Body of pancreas (tissue), 4 donors: ENCODE measurements at regions not wholly inside any gene's neighbourhood (a gene's known extent, or its start where the extent isn't known, plus 50 kb on each side); places are given as distances from the start of the nearest gene placed in this dataset.

Experiments used
- ATAC-seq: fragments of 150-250 bp; one replicate; pipeline ENCODE4 v1.9.1; 2016
- DNase-seq, 4 donors: peaks; one replicate each; pipeline ENCODE4 v3.0.0-alpha.2; 2019
- H3K27ac ChIP-seq, 4 donors: fragments of 200-600 bp; sonication (generic); 1 replicate in 3 of 4; 2 replicates in 1 of 4; pipeline versions ENCODE4 v1.5.1 to v1.6.1; 2016 to 2019; ENCODE audit warnings: mild to moderate bottlenecking in 1 of 4, mixed read lengths in 1 of 4, moderate library complexity in 1 of 4
- H3K27me3 ChIP-seq, 2 donors: fragments of 200-600 bp; sonication (generic); one replicate each; pipeline ENCODE4 v1.6.0; 2016; ENCODE audit warnings: mild to moderate bottlenecking in 1 of 2
- H3K36me3 ChIP-seq, 2 donors: fragments of 200-600 bp; sonication (generic); replicated peaks in 1 of 2; 2 replicates each; pipeline ENCODE4 v1.5.1; 2016; ENCODE audit warnings: low read depth in 2 of 2; ENCODE audit not compliant: insufficient read depth in 1 of 2
- H3K4me1 ChIP-seq: fragments of 200-600 bp; sonication (generic); one replicate; pipeline ENCODE4 v1.6.0; 2016
- H3K4me3 ChIP-seq, 2 donors: fragments of 200-600 bp; sonication (generic); 1 replicate in 1 of 2; 2 replicates in 1 of 2; pipeline ENCODE4 v1.5.1; 2016 to 2019
- H3K9me3 ChIP-seq, 3 donors: fragments of 200-600 bp; sonication (generic); 1 replicate in 2 of 3; 2 replicates in 1 of 3; pipeline ENCODE4 v1.5.1; 2016
- POLR2A ChIP-seq, 3 donors: fragments of 450-650 bp; IDR thresholded peaks; one replicate each; pipeline ENCODE4 v1.6.1; 2016; ENCODE audit warnings: antibody characterized with exemption in 3 of 3, mild to moderate bottlenecking in 2 of 3
- WGBS, 2 donors: methylation state at CpG; one replicate each; pipeline ENCODE4 v1.1.5; 2017; 5-methylcytosine and 5-hydroxymethylcytosine counted together
- intact Hi-C: fragments of 100-400 bp; cut with DNase I; formaldehyde crosslinking; loops from one replicate; pipeline ENCODE4 v1.15.1; 2023
- TF ChIP-seq, protein P1 (sequence below), 7 experiments: fragments of 450-650 bp in 4 of 7; fragments of 200-600 bp in 3 of 7; sonication (generic) in 3 of 7; IDR thresholded peaks; one replicate each; pipeline ENCODE4 v1.5.1; 2016 to 2019; ENCODE audit warnings: antibody characterized with exemption in 7 of 7

DNA sequence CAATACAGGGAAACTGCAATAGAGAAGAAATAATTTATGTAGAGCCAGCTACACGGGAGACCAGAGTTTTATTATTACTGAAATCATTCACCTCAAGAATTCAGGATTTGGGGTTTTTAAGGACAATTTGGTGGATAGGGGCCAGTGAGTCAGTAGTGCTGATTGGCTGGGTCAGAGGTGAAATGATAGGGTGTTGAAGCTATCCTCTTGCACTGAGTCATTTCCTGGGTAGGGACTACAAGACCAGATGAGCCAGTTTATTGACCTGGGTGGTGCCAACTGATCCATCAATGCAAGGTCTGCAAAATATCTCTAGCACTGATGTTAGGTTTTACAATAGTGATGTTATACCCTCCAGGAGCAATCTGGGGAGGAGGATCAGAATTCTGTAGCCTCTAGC lies 486.3 kb downstream of the LRIG3 start:
- intact Hi-C loops, result no loop called here
- Histone ChIP-seq H3K9me3 (no peaks in the 10 kb centered on the region), H3K4me1 (no peaks in the 10 kb centered on the region), H3K27ac (no peak overlapping the region), H3K4me3 (no peak overlapping the region), H3K27me3 (no peaks in the 10 kb centered on the region), H3K36me3 (no peaks in the 10 kb centered on the region)
- ATAC-seq (no peak), DNase-seq (no peak)
- TF ChIP-seq POLR2A (IDR thresholded peaks at IDR 0.05), result no peak
- TF ChIP-seq, protein P1, sequence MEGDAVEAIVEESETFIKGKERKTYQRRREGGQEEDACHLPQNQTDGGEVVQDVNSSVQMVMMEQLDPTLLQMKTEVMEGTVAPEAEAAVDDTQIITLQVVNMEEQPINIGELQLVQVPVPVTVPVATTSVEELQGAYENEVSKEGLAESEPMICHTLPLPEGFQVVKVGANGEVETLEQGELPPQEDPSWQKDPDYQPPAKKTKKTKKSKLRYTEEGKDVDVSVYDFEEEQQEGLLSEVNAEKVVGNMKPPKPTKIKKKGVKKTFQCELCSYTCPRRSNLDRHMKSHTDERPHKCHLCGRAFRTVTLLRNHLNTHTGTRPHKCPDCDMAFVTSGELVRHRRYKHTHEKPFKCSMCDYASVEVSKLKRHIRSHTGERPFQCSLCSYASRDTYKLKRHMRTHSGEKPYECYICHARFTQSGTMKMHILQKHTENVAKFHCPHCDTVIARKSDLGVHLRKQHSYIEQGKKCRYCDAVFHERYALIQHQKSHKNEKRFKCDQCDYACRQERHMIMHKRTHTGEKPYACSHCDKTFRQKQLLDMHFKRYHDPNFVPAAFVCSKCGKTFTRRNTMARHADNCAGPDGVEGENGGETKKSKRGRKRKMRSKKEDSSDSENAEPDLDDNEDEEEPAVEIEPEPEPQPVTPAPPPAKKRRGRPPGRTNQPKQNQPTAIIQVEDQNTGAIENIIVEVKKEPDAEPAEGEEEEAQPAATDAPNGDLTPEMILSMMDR (IDR thresholded peaks at IDR 0.05), result no peak
- 81 to 92% methylated on average over 1 of the region's 1 CpG for WGBS, 2 donors

DNA sequence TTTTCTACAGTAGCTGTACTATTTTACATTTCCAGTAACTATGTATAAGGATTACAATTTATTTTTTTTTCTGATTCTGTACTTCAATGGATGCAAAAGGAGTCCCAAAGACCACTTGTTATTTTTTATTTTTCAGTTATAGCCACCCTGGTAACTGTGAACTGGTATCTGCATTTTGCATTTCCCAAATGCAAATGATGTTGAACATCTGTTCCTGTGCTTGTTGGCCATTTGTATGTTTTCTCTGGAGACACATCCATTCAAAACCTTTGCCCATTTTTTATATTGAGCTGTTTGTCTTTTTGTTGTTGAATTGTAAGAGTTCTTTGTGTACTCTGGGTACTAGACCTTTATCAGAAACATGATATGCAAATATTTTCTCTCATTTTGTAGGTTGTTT lies 485.6 kb downstream of the LRIG3 start:
- H3K9me3 ChIP-seq, result no peaks in the 10 kb centered on the region
- no peaks in the 10 kb centered on the region for H3K36me3 ChIP-seq
- ATAC-seq (no peak), DNase-seq (no peak)
- intact Hi-C loops, result no loop called here
- H3K4me1 ChIP-seq, result no peaks in the 10 kb centered on the region
- H3K4me3 ChIP-seq, result no peak overlapping the region
- H3K27me3 ChIP-seq, result no peaks in the 10 kb centered on the region
- TF ChIP-seq, protein P1 (IDR thresholded peaks at IDR 0.05), result no peak
- TF ChIP-seq POLR2A (IDR thresholded peaks at IDR 0.05), result no peak
- no peak overlapping the region for H3K27ac ChIP-seq

DNA sequence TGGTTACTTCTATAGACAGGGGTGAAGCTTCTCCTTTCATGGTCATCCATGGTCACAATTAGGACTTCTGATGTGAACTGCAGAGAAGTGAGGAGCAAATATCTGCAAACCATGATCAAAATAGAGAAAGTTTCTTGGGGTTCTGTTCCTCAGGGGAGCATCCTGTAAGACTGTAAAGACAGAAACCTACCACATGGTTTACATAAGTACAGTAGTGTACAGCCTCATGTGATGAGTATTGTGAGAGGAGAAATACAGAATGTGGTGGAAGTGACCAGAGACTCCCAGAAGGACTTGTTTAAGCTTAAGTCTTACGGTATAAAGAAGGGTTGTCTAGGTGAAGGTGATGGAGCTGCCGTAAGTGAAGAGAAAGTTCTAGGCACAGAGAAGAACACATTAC lies 484.7 kb downstream of the LRIG3 start:
- no peak for ATAC-seq
- no peaks in the 10 kb centered on the region for H3K9me3 ChIP-seq
- intact Hi-C loops, result no loop called here
- no peaks in the 10 kb centered on the region for H3K36me3 ChIP-seq
- WGBS, 2 donors, result 83 to 93% methylated on average over 2 of the region's 2 CpGs
- H3K27me3 ChIP-seq, result no peaks in the 10 kb centered on the region
- no peak for DNase-seq
- no peak for TF ChIP-seq POLR2A (IDR thresholded peaks at IDR 0.05)
- TF ChIP-seq, protein P1 (IDR thresholded peaks at IDR 0.05), result no peak
- H3K27ac ChIP-seq, result no peak overlapping the region
- H3K4me3 ChIP-seq, result no peak overlapping the region
- no peaks in the 10 kb centered on the region for H3K4me1 ChIP-seq

DNA sequence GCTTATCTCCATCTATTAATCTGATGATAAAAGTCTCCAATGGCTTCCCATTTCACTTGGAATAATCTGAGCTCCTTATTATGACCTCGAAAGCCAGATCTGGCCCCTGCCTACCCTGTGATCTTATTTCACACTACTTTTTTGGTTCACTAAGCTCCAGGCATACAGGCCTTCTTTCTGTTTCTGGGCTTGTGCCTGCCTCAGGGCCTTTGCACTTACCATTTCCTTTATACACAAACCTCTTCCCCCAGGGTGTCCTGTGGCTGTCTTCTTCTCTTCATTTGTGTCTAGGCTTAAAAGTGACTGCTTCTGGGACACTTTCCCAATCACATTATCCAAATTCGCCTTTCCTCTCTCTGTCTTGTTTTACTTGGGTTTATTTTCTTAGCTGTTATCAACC lies 478.8 kb downstream of the LRIG3 start:
- no peaks in the 10 kb centered on the region for H3K36me3 ChIP-seq
- no peak for ATAC-seq
- intact Hi-C loops, result no loop called here
- H3K9me3 ChIP-seq, result no peaks in the 10 kb centered on the region
- no peaks in the 10 kb centered on the region for H3K4me1 ChIP-seq
- no peak for DNase-seq
- no peaks in the 10 kb centered on the region for H3K27me3 ChIP-seq
- no peak overlapping the region for H3K4me3 ChIP-seq
- H3K27ac ChIP-seq, result no peak overlapping the region
- 74 to 81% methylated on average over 2 of the region's 2 CpGs for WGBS, 2 donors
- TF ChIP-seq, protein P1 (IDR thresholded peaks at IDR 0.05), result no peak
- no peak for TF ChIP-seq POLR2A (IDR thresholded peaks at IDR 0.05)

DNA sequence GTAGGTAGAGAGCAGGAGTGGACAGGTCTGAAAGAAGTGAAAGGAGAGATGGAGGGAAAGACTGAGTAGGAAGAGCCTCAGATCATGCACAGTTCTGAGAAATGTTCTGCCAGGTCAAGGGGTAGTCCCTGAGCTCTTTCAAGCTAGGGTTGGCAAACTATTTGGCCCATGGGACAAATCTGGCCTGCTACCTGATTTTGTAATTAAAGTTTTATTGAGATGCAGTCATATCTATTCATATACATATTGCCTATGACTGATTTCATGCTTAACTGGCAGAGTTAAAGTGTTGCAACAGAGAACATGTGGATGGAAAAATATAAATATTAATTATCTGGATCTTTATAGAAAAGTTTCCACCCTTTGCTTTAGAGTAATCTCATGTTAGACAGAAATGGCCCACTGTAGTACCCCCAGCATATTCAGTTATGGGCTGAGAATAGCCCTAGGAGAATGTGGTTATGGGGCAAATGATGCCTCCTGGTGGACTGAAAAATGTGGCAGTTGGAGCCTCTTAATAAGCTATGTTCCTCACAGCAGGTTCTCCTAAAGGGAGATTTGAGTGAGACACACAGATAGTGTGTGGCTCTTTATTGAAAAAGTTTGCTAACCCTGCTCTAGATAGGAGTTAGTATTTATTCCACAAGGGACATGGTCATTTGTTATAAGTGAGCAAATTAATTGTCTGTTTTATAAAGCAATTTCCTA lies 476.9 kb downstream of the LRIG3 start:
- no peak overlapping the region for H3K27ac ChIP-seq
- H3K36me3 ChIP-seq, result no peaks in the 10 kb centered on the region
- H3K9me3 ChIP-seq, result no peaks in the 10 kb centered on the region
- no peak overlapping the region for H3K4me3 ChIP-seq
- TF ChIP-seq, protein P1 (IDR thresholded peaks at IDR 0.05), result peak in 5 of 7 experiments; percentile 7 to 34 (median 24)
- no peak for TF ChIP-seq POLR2A (IDR thresholded peaks at IDR 0.05)
- no peak for DNase-seq
- no peaks in the 10 kb centered on the region for H3K27me3 ChIP-seq
- intact Hi-C loops, result no loop called here
- H3K4me1 ChIP-seq, result no peaks in the 10 kb centered on the region
- ATAC-seq, result no peak
